Left ventricle myocardium superior (tissue), 1 donor: ENCODE measurements at regions not wholly inside any gene's neighbourhood (a gene's known extent, or its start where the extent isn't known, plus 50 kb on each side); places are given as distances from the start of the nearest gene placed in this dataset.

Experiments
- ATAC-seq: fragments of 200-7000 bp; cut with Tn5 transposase; one replicate; pipeline ENCODE4 v1.9.1; 2020; ENCODE audit warnings: mild to moderate bottlenecking, moderate library complexity
- DNase-seq: peaks from one replicate; pipeline ENCODE4 v3.0.0-alpha.2; 2020
- intact Hi-C: fragments of 100-400 bp; cut with micrococcal nuclease; formaldehyde crosslinking; loops from one replicate; pipeline ENCODE4 v1.11.0; 2022
- donor health status: DM: no; HTN: yes; CAD: no; lungs with severe emphysema.

GRCh38 chr3:162317046-162317445, 820.4 kb downstream of the OTOL1 start:
- DNase-seq (no peak), ATAC-seq (no peak)
- intact Hi-C loops = no loop called here

- intact Hi-C loops = no loop called here
- no peak for DNase-seq
- no peak for ATAC-seq
These were observed 832.0 kb downstream of the OTOL1 start for GRCh38 chr3:162328649-162329048.

- DNase-seq (no peak), ATAC-seq (no peak)
- intact Hi-C loops = no loop called here
These were observed 832.9 kb downstream of the OTOL1 start for GRCh38 chr3:162329514-162329913.

GRCh38 chr3:162332344-162332743, 835.7 kb downstream of the OTOL1 start:
- intact Hi-C loops = no loop called here
- no peak for ATAC-seq
- DNase-seq = no peak

GRCh38 chr3:162334537-162334936, 837.9 kb downstream of the OTOL1 start:
- no peak for DNase-seq
- intact Hi-C loops = no loop called here

GRCh38 chr3:162337630-162338029, 841.0 kb downstream of the OTOL1 start:
- no peak for ATAC-seq
- no peak for DNase-seq
- intact Hi-C loops = no loop called here

More at GRCh38 chr3:162334537-162334936, 837.9 kb downstream of the OTOL1 start:
- ATAC-seq = no peak

- intact Hi-C loops = no loop called here
- ATAC-seq = no peak
- DNase-seq = no peak
These were observed 841.9 kb downstream of the OTOL1 start for GRCh38 chr3:162338514-162338913.

- DNase-seq = no peak
- no peak for ATAC-seq
- intact Hi-C loops = no loop called here
These were observed 852.3 kb downstream of the OTOL1 start for GRCh38 chr3:162348912-162349311.

- intact Hi-C loops = no loop called here
- ATAC-seq (no peak), DNase-seq (no peak)
These were observed 856.8 kb downstream of the OTOL1 start for GRCh38 chr3:162353414-162353813.

GRCh38 chr3:162354356-162354755, 857.7 kb downstream of the OTOL1 start:
- intact Hi-C loops = no loop called here

GRCh38 chr3:162365066-162365719, 868.6 kb downstream of the OTOL1 start:
- intact Hi-C loops = no loop called here
- no peak for DNase-seq
- ATAC-seq = peak; percentile 68

More at GRCh38 chr3:162354356-162354755, 857.7 kb downstream of the OTOL1 start:
- DNase-seq (no peak), ATAC-seq (no peak)

GRCh38 chr3:162366166-162366766, 869.7 kb downstream of the OTOL1 start:
- intact Hi-C loops = no loop called here
- peak; percentile 64 for ATAC-seq
- no peak for DNase-seq

GRCh38 chr3:162367429-162368260, 871.0 kb downstream of the OTOL1 start:
- intact Hi-C loops = no loop called here
- ATAC-seq = peak; percentile 51
- DNase-seq = no peak

GRCh38 chr3:162368417-162368816, 871.8 kb downstream of the OTOL1 start:
- DNase-seq (no peak), ATAC-seq (peak; percentile 34)
- intact Hi-C loops = no loop called here

GRCh38 chr3:162369306-162369705, 872.7 kb downstream of the OTOL1 start:
- DNase-seq = no peak
- intact Hi-C loops = no loop called here
- ATAC-seq = no peak

GRCh38 chr3:162370141-162370540, 873.5 kb downstream of the OTOL1 start:
- ATAC-seq (peak; percentile 87), DNase-seq (peak; percentile 24)
- intact Hi-C loops = no loop called here

GRCh38 chr3:162376761-162377160, 880.2 kb downstream of the OTOL1 start:
- intact Hi-C loops = no loop called here

GRCh38 chr3:162377608-162378007, 881.0 kb downstream of the OTOL1 start:
- intact Hi-C loops = no loop called here

More at GRCh38 chr3:162376761-162377160, 880.2 kb downstream of the OTOL1 start:
- DNase-seq = no peak
- no peak for ATAC-seq

GRCh38 chr3:162385387-162385786, 888.8 kb downstream of the OTOL1 start:
- ATAC-seq = no peak
- DNase-seq = no peak
- intact Hi-C loops = no loop called here

More at GRCh38 chr3:162377608-162378007, 881.0 kb downstream of the OTOL1 start:
- ATAC-seq (no peak), DNase-seq (no peak)

GRCh38 chr3:162390891-162391290, 894.3 kb downstream of the OTOL1 start:
- intact Hi-C loops = no loop called here
- DNase-seq (no peak), ATAC-seq (no peak)
